HG03175 (cell line): ENCODE measurements at regions not wholly inside any gene's neighbourhood (a gene's known extent, or its start where the extent isn't known, plus 50 kb on each side); places are given as distances from the start of the nearest gene placed in this dataset.

Experiments
- ATAC-seq: cut with Tn5 transposase; IDR thresholded peaks from one replicate; pipeline ENCODE4 v1.9.1; 2021; ENCODE audit warnings: mild to moderate bottlenecking, moderate library complexity; ENCODE audit not compliant: unreplicated experiment

DNA sequence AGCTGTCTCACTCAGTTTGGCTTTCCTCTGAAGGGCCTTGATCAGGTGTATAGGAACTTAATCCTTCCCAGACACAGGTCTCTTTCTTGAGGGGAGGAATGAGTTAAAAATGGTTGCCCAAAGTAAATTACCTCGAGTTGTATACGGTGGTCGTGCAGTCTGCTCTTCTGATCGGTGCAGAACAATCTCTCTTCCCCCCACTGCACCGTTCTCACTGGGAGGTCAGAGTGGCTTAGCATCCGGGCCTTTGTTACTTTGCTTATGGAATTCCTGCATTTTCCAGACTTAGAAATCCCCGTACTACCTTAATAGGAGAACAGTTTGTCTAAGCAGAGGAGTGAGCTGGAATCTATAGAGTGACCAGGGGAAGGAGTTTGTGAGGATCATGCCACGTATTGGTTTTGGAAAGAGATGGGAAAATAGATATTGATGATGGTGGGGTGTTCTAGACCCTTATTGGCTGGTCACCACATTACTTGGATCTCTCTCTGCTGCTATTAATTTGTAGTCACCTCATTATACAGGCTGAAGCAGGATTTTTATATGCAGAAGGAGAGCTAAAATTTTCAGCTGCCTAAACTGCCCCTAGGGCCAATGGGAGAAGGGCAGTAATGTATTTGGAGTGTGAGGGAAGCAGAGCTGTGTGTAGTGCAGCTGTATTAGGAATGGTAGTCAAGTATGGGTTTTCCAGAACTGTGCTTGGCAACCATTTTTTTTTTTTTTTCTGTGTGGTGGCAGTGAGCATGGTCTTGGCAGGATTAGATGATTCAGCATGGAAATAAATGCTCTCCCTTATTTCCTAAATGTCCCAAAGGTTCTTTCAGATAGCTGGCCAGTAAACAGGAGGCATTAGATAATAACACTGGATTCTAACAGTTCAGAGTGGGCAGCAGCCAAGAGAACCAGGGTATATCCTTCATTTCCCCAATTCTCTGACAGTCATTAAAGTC is 81.5 kb downstream of the NDUFS5 start:
- no peak for ATAC-seq

GRCh38 chr1:39109644-39110043 is 83.5 kb downstream of the NDUFS5 start:
- no peak for ATAC-seq

- no peak for ATAC-seq
These were observed 84.2 kb downstream of the NDUFS5 start for GRCh38 chr1:39110325-39110851.

DNA sequence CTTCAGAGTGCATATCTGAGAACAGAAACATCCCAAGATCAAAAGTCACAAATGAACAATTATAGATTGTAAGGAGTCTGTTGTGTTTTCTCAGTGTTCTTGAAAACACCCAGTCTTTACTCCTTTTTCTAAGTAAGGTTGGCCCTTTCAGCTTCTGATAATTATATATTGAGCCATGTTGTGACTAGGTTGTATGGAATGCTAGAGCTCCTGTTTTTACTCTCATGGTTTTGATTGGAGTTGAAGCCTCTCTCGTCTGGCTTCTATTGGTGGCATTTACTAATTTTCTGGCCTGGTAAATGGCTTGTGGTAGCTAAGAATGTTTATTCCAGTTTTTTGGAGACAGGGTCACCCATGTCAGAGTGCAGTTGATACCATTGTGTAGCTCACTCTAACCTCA is 84.7 kb downstream of the NDUFS5 start:
- ATAC-seq = no peak

DNA sequence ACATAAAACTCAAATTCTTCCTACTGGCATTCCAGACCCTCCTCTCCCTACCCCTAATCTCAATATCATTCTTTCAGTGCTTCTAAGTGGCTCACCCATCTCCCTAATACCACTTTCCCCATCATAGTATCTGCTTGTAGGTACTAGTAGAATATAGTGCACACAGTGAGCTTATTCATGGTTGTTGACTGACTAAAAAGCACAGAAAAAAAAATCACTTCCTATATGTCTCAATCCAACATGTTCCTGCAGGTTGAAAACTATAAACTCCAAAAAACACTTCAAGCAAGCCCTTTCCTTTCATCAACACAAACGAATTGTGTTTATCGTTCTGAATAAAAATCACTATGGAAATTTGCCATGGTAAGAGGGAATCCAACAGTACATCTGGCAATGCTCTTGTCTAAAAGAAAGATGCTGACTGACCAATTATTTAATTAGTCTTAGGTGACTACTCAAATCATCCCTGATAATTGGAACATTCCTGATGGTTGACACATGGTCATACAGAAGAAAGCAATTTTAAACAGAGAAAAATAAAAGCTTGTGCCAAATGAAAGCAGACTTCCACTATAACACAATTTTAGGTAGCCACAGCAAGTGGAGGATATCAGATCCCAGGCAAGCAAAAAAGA is 87.1 kb downstream of the NDUFS5 start:
- ATAC-seq = no peak

DNA sequence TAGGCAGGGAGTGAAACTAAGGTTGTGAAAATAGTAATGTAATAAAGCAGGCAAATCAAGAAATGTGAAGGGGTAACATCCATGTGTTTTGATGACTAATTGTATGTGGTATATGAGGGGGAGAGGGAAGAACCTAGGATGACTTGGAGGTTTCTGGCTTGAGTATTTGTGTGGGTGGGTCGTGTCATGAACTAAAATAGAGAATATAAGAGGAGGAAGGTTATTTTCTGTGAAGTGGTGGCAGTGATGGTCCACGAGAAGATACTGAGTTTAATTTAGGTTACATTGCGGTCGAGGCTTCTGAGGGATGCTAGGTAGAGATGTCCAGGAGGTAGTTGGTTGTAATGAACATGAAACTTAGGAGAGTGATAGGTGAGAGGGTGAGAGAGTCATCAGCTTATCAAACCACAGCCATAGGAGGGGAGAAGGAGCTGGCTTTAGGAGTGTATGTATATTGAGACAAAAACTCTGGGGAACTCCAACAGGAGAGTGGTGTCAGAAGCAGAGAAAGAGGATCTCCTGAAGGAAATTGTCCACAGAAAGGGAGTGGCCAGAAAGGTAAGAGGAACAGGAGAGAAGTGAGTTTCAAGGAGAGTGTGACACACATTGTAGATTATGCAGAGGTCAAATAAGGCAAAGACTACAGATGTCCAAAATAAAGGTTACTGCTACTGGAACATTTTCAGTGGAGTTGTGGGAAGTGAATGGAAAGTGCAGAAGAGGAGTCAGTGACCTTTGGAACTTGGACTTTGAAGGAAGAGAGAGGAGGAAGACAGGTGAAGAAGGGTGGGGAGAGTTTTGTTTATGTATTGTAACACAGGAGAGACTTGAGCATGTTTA is 89.0 kb upstream of the MACF1 start:
- ATAC-seq = no peak

DNA sequence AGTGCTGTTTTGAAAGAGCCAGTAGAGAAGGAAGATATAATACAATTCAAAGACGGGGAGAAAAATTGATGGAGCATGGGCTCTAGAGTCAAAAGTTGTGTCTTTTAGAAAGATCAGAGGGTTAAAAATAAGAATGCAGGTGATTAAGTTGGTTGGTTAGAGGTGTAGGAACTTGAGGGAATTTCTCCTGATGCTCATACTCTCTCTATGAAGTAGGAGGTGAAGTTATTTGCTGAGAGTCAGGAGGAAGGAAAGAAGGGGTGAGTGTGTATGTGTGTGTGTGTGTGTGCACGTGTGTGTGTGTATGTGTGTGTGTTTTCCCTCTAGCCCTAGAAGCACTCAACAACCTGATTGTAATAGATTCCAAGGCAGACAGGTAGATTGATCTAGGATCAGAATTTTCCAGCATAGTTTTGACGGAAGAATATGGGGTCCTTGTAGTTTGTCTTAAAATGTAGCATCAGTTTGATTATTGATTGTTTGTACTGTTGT is 88.3 kb upstream of the MACF1 start:
- ATAC-seq = no peak

DNA sequence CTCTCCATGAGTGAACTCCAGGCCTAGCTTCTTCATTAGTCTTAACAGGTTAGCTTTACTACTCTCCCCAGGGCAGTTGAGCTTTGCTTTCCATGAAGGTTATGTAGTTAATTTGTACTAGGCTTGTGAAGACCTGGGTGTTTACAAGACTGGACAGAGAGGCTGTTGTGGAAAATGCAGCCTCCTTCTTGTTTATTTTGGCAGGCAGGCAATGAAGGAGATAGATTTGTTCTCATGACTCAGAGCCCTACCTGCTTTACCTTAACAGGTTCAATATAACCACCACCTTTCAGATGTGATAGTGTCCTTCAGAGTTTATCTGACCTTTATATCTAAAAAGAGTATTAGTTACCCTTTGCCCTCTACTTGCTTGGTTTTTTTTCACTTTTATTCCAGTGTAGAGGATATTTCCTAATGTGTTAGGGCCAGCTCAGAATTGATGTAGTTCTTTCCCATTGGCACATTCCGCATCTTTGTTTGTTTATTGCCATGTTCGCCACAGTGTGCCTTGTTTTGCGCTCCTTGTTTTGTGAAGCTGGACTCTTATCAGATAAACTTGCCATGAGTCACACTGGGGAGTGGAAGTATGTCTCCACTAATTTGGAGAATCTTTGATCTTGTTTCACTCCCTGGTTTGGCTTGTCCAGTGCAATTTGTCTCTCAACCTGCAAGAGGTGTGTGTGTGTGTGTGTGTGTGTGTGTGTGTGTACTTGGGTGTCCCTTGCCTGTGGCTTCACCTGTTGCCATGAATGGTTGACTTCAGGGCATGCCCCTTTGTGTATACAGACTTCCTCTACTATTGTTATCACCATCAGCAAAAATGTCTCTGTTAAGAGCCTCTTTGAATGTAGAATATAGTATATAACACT is 87.4 kb upstream of the MACF1 start:
- no peak for ATAC-seq

DNA sequence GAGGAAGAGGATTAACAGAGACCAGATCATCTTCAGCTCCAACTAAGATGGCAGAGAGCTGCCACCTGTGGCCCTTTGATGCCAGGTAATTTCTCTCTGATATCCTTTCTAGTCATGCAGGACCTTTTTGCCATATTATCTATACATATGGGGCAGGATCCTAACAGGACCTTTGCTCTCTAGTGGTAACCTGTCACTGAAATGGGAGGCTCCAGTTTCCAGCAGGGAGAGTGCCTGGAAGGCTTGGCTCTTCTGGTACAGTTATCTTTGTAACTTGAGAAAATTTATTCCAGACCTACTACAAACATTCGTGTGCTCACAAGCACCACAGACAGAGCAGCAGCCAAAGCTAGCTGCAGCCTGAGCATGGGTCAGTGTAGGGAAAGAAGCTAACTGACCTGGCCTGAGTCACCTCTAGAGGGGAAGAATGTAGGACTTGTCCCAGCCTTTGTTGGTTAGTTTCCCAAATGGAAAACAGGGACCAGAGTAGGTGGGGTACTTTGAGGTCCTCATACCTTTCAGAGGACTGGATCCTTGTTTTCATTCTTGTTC is 86.5 kb upstream of the MACF1 start:
- no peak for ATAC-seq

GRCh38 chr1:39122056-39122455 is 82.4 kb upstream of the MACF1 start:
- no peak for ATAC-seq

- no peak for ATAC-seq
These were observed 80.2 kb upstream of the MACF1 start for GRCh38 chr1:39124282-39124681.

GRCh38 chr1:39127513-39127912 is 77.0 kb upstream of the MACF1 start:
- ATAC-seq = no peak

DNA sequence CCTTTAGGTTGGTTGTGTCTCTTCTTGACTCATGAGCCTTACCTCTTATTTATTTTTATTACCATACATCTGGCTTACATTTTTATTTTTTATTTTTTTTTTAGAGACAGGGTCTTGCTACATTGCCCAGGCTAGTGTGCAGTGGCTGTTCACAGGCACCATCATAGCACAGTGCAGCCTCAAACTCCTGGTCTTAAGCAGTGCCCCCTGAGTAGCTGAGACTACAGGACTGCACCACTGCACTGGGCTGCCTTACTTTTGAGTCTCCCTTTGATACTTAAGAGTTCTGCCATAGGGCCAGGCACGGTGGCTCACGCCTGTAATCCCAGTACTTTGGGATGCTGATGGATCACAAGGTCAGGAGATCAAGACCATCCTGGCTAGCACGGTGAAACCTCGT is 76.4 kb upstream of the MACF1 start:
- no peak for ATAC-seq

DNA sequence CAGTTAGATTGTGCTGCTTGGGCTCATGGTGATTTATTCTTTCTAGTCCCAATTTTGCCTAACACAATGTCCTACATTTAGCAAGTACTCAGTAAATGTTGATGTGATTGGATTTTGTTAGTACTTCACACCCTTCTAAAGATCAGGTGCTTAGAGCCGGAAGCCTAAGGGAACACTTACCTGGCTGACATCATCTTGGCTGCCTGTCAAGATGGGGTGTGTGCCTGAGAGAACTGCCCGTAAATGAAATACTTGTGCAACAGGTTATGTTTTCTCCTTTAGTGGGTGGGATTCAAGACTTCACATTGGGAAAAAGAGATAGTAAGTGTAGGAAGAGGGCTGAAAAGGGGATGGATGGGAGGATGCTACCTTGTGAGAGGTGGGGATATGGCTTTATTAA is 75.5 kb upstream of the MACF1 start:
- ATAC-seq = no peak

- no peak for ATAC-seq
These were observed 75.0 kb upstream of the MACF1 start for GRCh38 chr1:39129514-39129913.

- no peak for ATAC-seq
These were observed 74.2 kb upstream of the MACF1 start for GRCh38 chr1:39130325-39130724.

DNA sequence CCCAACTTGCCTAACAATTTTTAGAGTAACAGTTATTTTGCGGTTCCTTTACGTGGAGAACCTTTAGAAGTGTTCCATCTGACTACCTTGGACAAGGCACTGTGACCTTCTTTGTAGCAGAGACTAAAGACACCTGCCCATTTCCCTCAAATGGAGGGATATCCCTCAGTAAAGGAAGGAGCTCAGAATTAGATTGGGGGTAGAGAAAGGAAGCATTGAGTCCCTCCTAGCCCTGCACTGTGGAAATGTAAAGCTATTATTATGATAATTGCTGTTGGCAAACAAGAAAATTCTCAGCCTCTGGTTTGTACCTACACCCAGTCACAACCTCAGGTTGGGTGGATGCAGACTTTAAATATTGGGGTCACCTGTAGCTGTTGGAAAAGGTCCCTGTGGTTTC is 72.6 kb upstream of the MACF1 start:
- no peak for ATAC-seq

DNA sequence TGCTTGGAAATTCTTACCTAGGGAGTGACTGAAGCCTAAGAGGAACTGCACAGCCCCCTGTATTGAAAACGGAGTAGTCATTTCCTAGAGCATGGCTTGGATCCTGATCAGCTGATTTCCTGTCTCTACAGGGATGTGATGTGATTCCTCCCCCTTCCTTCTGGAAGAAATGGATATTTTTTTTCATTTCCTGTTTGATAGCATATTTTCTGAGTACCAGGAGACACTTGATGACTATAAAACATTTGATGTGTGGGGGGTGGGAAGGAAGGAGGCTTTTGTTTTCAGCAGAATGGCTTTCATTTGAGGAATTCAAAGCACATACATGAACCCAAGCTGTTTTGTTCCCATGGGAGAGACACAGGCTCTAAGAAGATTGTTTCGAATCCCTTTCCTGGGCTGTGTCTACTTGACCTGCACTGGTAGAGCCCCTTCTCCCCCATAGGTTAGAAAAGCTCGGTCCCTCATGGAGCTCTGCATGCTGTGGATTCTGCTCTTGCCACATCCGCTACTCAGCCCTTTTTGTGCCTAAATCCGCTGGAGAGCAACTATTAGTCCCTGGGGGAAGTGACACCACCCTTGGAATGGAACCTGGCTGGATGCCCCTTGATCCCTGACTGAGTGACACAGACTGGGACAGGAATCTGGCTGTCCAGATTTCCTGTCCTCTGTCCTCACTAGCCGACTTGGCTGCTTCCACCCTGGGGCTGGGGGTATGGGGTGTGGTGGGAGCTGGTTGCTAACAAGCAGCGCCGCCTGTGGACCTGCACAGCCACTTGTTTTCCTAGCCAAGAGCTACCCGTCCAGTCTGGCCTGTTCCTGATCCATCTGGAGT is 71.8 kb upstream of the MACF1 start:
- no peak for ATAC-seq

DNA sequence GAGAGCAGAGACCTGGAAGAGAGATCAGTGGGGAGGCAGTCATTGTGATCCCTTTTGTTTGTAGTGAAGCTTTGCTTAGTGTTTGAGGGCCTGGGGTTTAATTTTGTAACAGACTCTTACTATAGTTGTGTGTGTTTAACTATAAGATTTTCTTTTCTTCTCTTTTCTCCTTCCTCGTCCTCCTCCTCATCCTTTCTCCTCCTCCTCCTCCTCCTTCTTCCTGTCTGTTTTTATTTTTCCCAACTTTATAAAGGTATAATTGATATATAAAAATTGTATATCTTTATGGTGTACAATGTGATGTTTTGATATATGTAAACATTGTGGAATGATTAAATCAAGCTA is 71.2 kb upstream of the MACF1 start:
- ATAC-seq = no peak
